ENCODE measurements at regions not wholly inside any gene's neighbourhood (a gene's known extent, or its start where the extent isn't known, plus 50 kb on each side); places are given as distances from the start of the nearest gene placed in this dataset.

DNA sequence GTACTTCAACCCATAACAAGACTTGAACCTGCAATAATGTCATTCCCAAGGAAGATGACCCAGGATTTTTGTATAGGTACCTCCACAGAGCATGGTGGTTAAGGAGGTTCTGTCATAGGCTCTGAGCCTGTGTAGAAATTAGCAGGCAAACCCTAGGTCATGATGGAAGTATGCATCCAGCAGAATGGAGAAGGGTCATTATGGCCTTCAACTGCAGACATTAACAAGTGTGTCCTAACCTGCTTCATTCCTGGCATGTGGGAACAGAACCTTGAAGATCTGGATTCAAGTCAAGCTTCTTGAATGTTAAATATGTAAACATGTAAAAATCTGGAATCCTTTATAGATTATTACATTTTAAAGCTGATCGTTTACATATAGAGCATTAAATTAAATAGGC lies 116.2 kb upstream of the SLC38A4 start:
- H3K27me3 Mint-ChIP-seq (ENCODE audit: unreplicated experiment) = no peaks in the 10 kb centered on the region
- H3K4me1 Mint-ChIP-seq (ENCODE audit: low read depth, unreplicated experiment) = no peaks in the 10 kb centered on the region

DNA sequence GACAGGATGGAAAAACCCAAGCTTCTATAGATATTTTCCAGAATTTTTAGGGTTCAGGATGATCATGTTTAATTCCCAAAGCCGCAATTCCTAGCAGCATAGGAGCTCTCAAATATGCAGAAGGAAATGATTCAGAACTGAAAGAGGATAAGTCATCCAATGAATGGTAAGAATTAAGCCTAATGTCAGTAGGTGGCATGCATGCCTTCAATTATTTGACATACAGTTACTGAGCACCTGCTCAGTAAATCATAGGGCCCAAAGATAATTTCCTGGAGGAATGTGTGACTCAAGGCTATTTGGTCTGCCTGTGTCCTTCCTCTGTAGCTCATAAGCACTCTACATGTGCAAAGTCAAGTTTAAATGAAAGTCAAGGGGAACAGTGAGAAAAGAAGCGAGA lies 116.8 kb upstream of the SLC38A4 start:
- Mint-ChIP-seq H3K9me3 (ENCODE audit: unreplicated experiment) (no peaks in the 10 kb centered on the region), H3K27me3 (ENCODE audit: unreplicated experiment) (no peaks in the 10 kb centered on the region), H3K36me3 (ENCODE audit: unreplicated experiment) (no peaks in the 10 kb centered on the region), H3K4me3 (ENCODE audit: unreplicated experiment) (no peak overlapping the region), H3K4me1 (ENCODE audit: low read depth, unreplicated experiment) (no peaks in the 10 kb centered on the region), H3K27ac (ENCODE audit: unreplicated experiment) (no peak overlapping the region)
- no peak for DNase-seq
- TF ChIP-seq, protein P1, sequence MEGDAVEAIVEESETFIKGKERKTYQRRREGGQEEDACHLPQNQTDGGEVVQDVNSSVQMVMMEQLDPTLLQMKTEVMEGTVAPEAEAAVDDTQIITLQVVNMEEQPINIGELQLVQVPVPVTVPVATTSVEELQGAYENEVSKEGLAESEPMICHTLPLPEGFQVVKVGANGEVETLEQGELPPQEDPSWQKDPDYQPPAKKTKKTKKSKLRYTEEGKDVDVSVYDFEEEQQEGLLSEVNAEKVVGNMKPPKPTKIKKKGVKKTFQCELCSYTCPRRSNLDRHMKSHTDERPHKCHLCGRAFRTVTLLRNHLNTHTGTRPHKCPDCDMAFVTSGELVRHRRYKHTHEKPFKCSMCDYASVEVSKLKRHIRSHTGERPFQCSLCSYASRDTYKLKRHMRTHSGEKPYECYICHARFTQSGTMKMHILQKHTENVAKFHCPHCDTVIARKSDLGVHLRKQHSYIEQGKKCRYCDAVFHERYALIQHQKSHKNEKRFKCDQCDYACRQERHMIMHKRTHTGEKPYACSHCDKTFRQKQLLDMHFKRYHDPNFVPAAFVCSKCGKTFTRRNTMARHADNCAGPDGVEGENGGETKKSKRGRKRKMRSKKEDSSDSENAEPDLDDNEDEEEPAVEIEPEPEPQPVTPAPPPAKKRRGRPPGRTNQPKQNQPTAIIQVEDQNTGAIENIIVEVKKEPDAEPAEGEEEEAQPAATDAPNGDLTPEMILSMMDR (IDR thresholded peaks at IDR 0.05; ENCODE audit: partially characterized antibody, unreplicated experiment) = no peak

More for the DNA sequence above, 116.2 kb upstream of the SLC38A4 start:
- Mint-ChIP-seq H3K9me3 (ENCODE audit: unreplicated experiment) (no peaks in the 10 kb centered on the region), H3K36me3 (ENCODE audit: unreplicated experiment) (no peaks in the 10 kb centered on the region), H3K27ac (ENCODE audit: unreplicated experiment) (no peak overlapping the region), H3K4me3 (ENCODE audit: unreplicated experiment) (no peak overlapping the region)
- no peak for DNase-seq
- TF ChIP-seq, protein P1 (IDR thresholded peaks at IDR 0.05; ENCODE audit: partially characterized antibody, unreplicated experiment) = no peak

DNA sequence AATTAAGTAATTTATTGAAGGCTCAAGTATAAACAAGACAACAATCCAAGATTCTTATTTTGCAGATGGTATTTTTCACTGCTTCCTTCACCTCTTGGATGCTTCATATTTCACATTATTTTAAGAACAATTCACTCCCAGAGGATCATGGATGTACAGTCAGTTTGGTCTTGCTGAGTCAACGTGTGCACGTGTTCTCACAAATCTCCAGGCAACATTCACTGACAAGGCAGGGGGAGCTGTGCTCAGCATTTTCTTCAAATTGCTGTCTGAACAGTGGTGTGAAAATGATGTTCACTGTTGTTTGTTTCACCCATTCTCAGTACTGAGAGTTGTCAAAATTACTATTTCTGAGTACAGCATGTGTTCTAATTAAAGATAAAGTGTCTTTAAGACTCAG lies 118.3 kb upstream of the SLC38A4 start:
- Mint-ChIP-seq H3K4me1 (ENCODE audit: low read depth, unreplicated experiment) (no peaks in the 10 kb centered on the region), H3K36me3 (ENCODE audit: unreplicated experiment) (no peaks in the 10 kb centered on the region), H3K27me3 (ENCODE audit: unreplicated experiment) (no peaks in the 10 kb centered on the region), H3K9me3 (ENCODE audit: unreplicated experiment) (no peaks in the 10 kb centered on the region), H3K27ac (ENCODE audit: unreplicated experiment) (no peak overlapping the region), H3K4me3 (ENCODE audit: unreplicated experiment) (no peak overlapping the region)
- TF ChIP-seq, protein P1 (IDR thresholded peaks at IDR 0.05; ENCODE audit: partially characterized antibody, unreplicated experiment) = no peak
- DNase-seq = no peak

DNA sequence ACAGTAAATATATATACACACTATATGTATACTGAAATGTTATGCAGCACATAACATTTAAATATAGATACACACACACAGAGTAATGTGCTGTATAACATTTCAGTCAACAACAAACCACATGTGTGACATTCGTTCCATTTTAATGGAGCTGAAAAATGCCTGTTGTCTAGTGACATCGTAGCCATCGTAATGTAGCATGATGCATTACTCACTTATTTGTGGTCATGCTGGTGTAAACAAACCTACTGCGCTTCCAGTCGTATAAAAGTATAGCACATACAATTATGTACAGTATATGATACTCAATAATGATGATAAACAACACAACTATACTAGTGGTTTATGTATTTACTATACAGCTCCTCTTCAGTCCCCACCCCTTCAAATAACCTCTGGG lies 119.0 kb upstream of the SLC38A4 start:
- no peak overlapping the region for H3K27ac Mint-ChIP-seq (ENCODE audit: unreplicated experiment)

DNA sequence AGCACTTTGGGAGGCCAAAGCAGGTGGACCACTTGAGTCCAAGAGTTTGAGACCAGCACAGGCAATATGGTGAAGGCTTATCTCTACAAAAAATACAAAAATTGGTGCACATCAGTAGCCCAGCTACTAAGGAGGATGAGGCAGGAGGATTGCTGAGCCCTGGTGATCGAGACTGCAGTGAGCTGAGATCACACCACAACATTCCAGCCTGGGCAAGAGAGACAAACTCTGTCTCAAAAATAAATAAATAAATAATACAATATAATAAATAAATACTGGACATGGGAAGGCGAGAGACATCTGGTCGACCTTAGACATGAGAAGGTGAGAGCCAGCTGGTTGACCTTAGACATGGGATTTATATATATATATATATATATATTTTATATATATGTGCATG lies 119.8 kb upstream of the SLC38A4 start:
- Mint-ChIP-seq H3K9me3 (ENCODE audit: unreplicated experiment) (no peaks in the 10 kb centered on the region), H3K4me1 (ENCODE audit: low read depth, unreplicated experiment) (no peaks in the 10 kb centered on the region), H3K27me3 (ENCODE audit: unreplicated experiment) (no peaks in the 10 kb centered on the region), H3K27ac (ENCODE audit: unreplicated experiment) (no peak overlapping the region), H3K36me3 (ENCODE audit: unreplicated experiment) (no peaks in the 10 kb centered on the region), H3K4me3 (ENCODE audit: unreplicated experiment) (no peak overlapping the region)
- TF ChIP-seq, protein P1 (IDR thresholded peaks at IDR 0.05; ENCODE audit: partially characterized antibody, unreplicated experiment) = no peak
- DNase-seq = no peak

More for the DNA sequence above, 119.0 kb upstream of the SLC38A4 start:
- no peaks in the 10 kb centered on the region for H3K9me3 Mint-ChIP-seq (ENCODE audit: unreplicated experiment)
- DNase-seq = no peak
- H3K36me3 Mint-ChIP-seq (ENCODE audit: unreplicated experiment) = no peaks in the 10 kb centered on the region
- no peaks in the 10 kb centered on the region for H3K27me3 Mint-ChIP-seq (ENCODE audit: unreplicated experiment)
- no peak overlapping the region for H3K4me3 Mint-ChIP-seq (ENCODE audit: unreplicated experiment)
- TF ChIP-seq, protein P1 (IDR thresholded peaks at IDR 0.05; ENCODE audit: partially characterized antibody, unreplicated experiment) = no peak
- H3K4me1 Mint-ChIP-seq (ENCODE audit: low read depth, unreplicated experiment) = no peaks in the 10 kb centered on the region

Measured in glutamatergic neuron (in vitro differentiated cells).